Endodermal cell (in vitro differentiated cells): ENCODE measurements at regions not wholly inside any gene's neighbourhood (a gene's known extent, or its start where the extent isn't known, plus 50 kb on each side); places are given as distances from the start of the nearest gene placed in this dataset.
A peak's percentile ranks its signal among the peaks of the same experiment; 100 is the strongest.

Source experiments
- DNase-seq: peaks from one replicate; pipeline ENCODE4 v3.0.0-alpha.2; 2017
- H3K27ac ChIP-seq: 2 replicates; pipeline ENCODE4 v1.5.1; 2013; ENCODE audit warnings: mild to moderate bottlenecking, low read depth, low read length, moderate library complexity
- H3K27me3 ChIP-seq: 2 replicates; pipeline ENCODE4 v1.6.1; 2013; ENCODE audit warnings: mild to moderate bottlenecking, low read length, moderate library complexity; ENCODE audit not compliant: insufficient read depth, control insufficient read depth, poor library complexity, severe bottlenecking
- H3K36me3 ChIP-seq: 2 replicates; pipeline ENCODE4 v1.7.0; 2013; ENCODE audit warnings: mild to moderate bottlenecking, low read length, moderate library complexity; ENCODE audit not compliant: control insufficient read depth, insufficient read depth
- H3K4me1 ChIP-seq: one replicate; pipeline ENCODE4 v1.7.0; 2013; ENCODE audit warnings: low read length; ENCODE audit not compliant: control insufficient read depth, insufficient read depth
- H3K4me3 ChIP-seq: 2 replicates; pipeline ENCODE4 v1.5.1; 2013; ENCODE audit warnings: mild to moderate bottlenecking, low read length, moderate library complexity
- H3K9ac ChIP-seq: 2 replicates; pipeline ENCODE4 v1.6.1; 2013; ENCODE audit warnings: mild to moderate bottlenecking, low read length, moderate library complexity; ENCODE audit not compliant: poor library complexity, severe bottlenecking; ENCODE audit errors: extremely low read depth
- H3K9me3 ChIP-seq: 2 replicates; pipeline ENCODE4 v1.6.1; 2013; ENCODE audit warnings: mild to moderate bottlenecking, low read length, moderate library complexity; ENCODE audit not compliant: control insufficient read depth
- H3K27ac Mint-ChIP-seq: 2 replicates; pipeline ENCODE4 v1.8.0; 2020; ENCODE audit warnings: mixed read lengths
- H3K27me3 Mint-ChIP-seq: 2 replicates; pipeline ENCODE4 v1.8.0; 2021; ENCODE audit warnings: mild to moderate bottlenecking, mixed read lengths; ENCODE audit not compliant: insufficient read depth
- H3K36me3 Mint-ChIP-seq: 2 replicates; pipeline ENCODE4 v1.8.0; 2020; ENCODE audit warnings: low read depth, mixed read lengths
- H3K4me1 Mint-ChIP-seq: 2 replicates; pipeline ENCODE4 v1.8.0; 2020; ENCODE audit warnings: mixed read lengths
- H3K4me3 Mint-ChIP-seq: 2 replicates; pipeline ENCODE4 v1.8.0; 2020; ENCODE audit warnings: mild to moderate bottlenecking, moderate library complexity, mixed read lengths
- H3K9me3 Mint-ChIP-seq: 2 replicates; pipeline ENCODE4 v1.8.0; 2020; ENCODE audit warnings: mild to moderate bottlenecking, mixed read lengths
- CTCF ChIP-seq: fragments of 200-600 bp; sonication (generic); conservative IDR thresholded peaks from 2 replicates; pipeline ENCODE4 v1.5.0; 2021; ENCODE audit warnings: antibody characterized with exemption, mild to moderate bottlenecking
- WGBS, 2 experiments: methylation state at CpG; one replicate each; pipeline versions ENCODE4 v1.1.5 to v1.1.7; 2013; ENCODE audit warnings: missing lambda C conversion rate in 2 of 2, mixed read lengths in 1 of 2; ENCODE audit not compliant: insufficient coverage in 1 of 2, insufficient read length in 1 of 2; 5-methylcytosine and 5-hydroxymethylcytosine counted together

- Mint-ChIP-seq H3K36me3 (no peaks in the 10 kb centered on the region), H3K27ac (no peak overlapping the region), H3K4me1 (peaks cover 16% of the 10 kb centered on the region), H3K9me3 (peaks cover 8% of the 10 kb centered on the region), H3K27me3 (peaks cover 2% of the 10 kb centered on the region), H3K4me3 (no peak overlapping the region)
- Histone ChIP-seq H3K36me3 (no peaks in the 10 kb centered on the region), H3K9me3 (peaks cover 7% of the 10 kb centered on the region), H3K9ac (no peak overlapping the region), H3K27me3 (no peaks in the 10 kb centered on the region), H3K4me1 (peaks cover 9% of the 10 kb centered on the region), H3K27ac (no peak overlapping the region), H3K4me3 (no peak overlapping the region)
- peak; percentile 21 for DNase-seq
- no peak for TF ChIP-seq CTCF
- 71 to 96% methylated on average over 1 to 4 of the region's 4 CpGs for WGBS, 2 experiments
These were observed 56.2 kb upstream of the IGFBP3 start for GRCh38 chr7:45977256-45977780.

- TF ChIP-seq CTCF, result no peak
- H3K4me3 ChIP-seq, result no peak overlapping the region
- H3K4me3 Mint-ChIP-seq, result no peak overlapping the region
- peaks cover 2% of the 10 kb centered on the region for H3K27me3 Mint-ChIP-seq
- WGBS, 2 experiments, result 86 to 96% methylated on average over 3 of the region's 3 CpGs
- no peaks in the 10 kb centered on the region for H3K9me3 ChIP-seq
- H3K36me3 ChIP-seq, result no peaks in the 10 kb centered on the region
- no peak overlapping the region for H3K27ac Mint-ChIP-seq
- H3K9ac ChIP-seq, result no peak overlapping the region
- peaks cover 9% of the 10 kb centered on the region for H3K4me1 ChIP-seq
- no peak overlapping the region for H3K27ac ChIP-seq
- DNase-seq, result peak; percentile 19
- H3K4me1 Mint-ChIP-seq, result peaks cover 16% of the 10 kb centered on the region
- no peaks in the 10 kb centered on the region for H3K36me3 Mint-ChIP-seq
- no peaks in the 10 kb centered on the region for H3K27me3 ChIP-seq
- H3K9me3 Mint-ChIP-seq, result peaks cover 3% of the 10 kb centered on the region
These were observed 55.4 kb upstream of the IGFBP3 start for GRCh38 chr7:45976485-45976856.

GRCh38 chr7:45975847-45976484 lies 54.9 kb upstream of the IGFBP3 start:
- DNase-seq, result peak; percentile 29
- Mint-ChIP-seq H3K36me3 (no peaks in the 10 kb centered on the region), H3K9me3 (no peaks in the 10 kb centered on the region), H3K4me3 (no peak overlapping the region), H3K4me1 (peaks cover 16% of the 10 kb centered on the region), H3K27ac (no peak overlapping the region), H3K27me3 (peaks cover 2% of the 10 kb centered on the region)
- Histone ChIP-seq H3K9ac (no peak overlapping the region), H3K27me3 (no peaks in the 10 kb centered on the region), H3K4me1 (peaks cover 9% of the 10 kb centered on the region), H3K9me3 (no peaks in the 10 kb centered on the region), H3K36me3 (no peaks in the 10 kb centered on the region), H3K27ac (no peak overlapping the region), H3K4me3 (no peak overlapping the region)
- WGBS, 2 experiments, result 88 to 96% methylated on average over 3 to 8 of the region's 8 CpGs
- no peak for TF ChIP-seq CTCF
